Lung (tissue), 11 donors: ENCODE measurements at regions not wholly inside any gene's neighbourhood (a gene's known extent, or its start where the extent isn't known, plus 50 kb on each side); places are given as distances from the start of the nearest gene placed in this dataset.
A peak's percentile ranks its signal among the peaks of the same experiment; 100 is the strongest.

Source experiments
- ATAC-seq: fragments of 200-7000 bp; cut with Tn5 transposase; one replicate; pipeline ENCODE4 v1.9.1; 2020; ENCODE audit warnings: moderate number of reproducible peaks; ENCODE audit not compliant: insufficient read depth, low FRiP score
- DNase-seq, 3 donors: peaks; one replicate each; pipeline ENCODE4 v3.0.0-alpha.2; 2013 to 2017
- H3K27ac ChIP-seq, 2 donors: one replicate each; pipeline ENCODE4 v1.5.1; 2013; ENCODE audit warnings: mild to moderate bottlenecking in 2 of 2, moderate library complexity in 2 of 2, control low read depth in 1 of 2, inconsistent platforms in 1 of 2, low read depth in 1 of 2, low read length in 1 of 2
- H3K27me3 ChIP-seq, 3 donors: one replicate each; pipeline ENCODE4 v1.5.1; 2013; ENCODE audit warnings: low read length in 2 of 3; ENCODE audit not compliant: control insufficient read depth in 3 of 3, insufficient read depth in 3 of 3
- H3K36me3 ChIP-seq, 4 donors: one replicate each; pipeline ENCODE4 v1.5.1; 2013; ENCODE audit warnings: low read length in 4 of 4, mild to moderate bottlenecking in 1 of 4, moderate library complexity in 1 of 4; ENCODE audit not compliant: control insufficient read depth in 4 of 4, insufficient read depth in 4 of 4
- H3K4me1 ChIP-seq, 5 donors: one replicate each; pipeline ENCODE4 v1.5.1; 2013; ENCODE audit warnings: low read length in 5 of 5, mild to moderate bottlenecking in 2 of 5, moderate library complexity in 1 of 5; ENCODE audit not compliant: control insufficient read depth in 5 of 5, insufficient read depth in 5 of 5
- H3K4me3 ChIP-seq: one replicate; pipeline ENCODE4 v1.5.1; 2013; ENCODE audit warnings: mild to moderate bottlenecking, control low read depth, moderate library complexity
- H3K9ac ChIP-seq, 2 donors: one replicate each; pipeline ENCODE4 v1.5.1; 2013; ENCODE audit warnings: low read length in 2 of 2, control low read depth in 1 of 2; ENCODE audit not compliant: insufficient read depth in 1 of 2
- H3K9me3 ChIP-seq, 4 donors: one replicate each; pipeline ENCODE4 v1.5.1; 2013; ENCODE audit warnings: low read length in 3 of 4, mild to moderate bottlenecking in 1 of 4, moderate library complexity in 1 of 4; ENCODE audit not compliant: control insufficient read depth in 4 of 4, insufficient read depth in 3 of 4
- CTCF ChIP-seq: IDR thresholded peaks from 2 replicates; pipeline ENCODE4 v1.5.1; 2012; ENCODE audit warnings: mild to moderate bottlenecking; ENCODE audit errors: control extremely low read depth, extremely low read depth
- WGBS, 2 donors: extraction: QIAGEN DNeasy Blood & Tissue Kit; methylation state at CpG; one replicate each; pipeline ENCODE4 v1.1.7; 2013; 5-methylcytosine and 5-hydroxymethylcytosine counted together
- donor health status: control.
- donor health status: control.
- donor health status: Bipolar disorder and iron deficiency.
- donor health status: healthy.
- donor health status: DM: yes; HTN: yes; CAD: no.

GRCh38 chr16:87231911-87232310 is 85.3 kb downstream of the C16orf95 start:
- Histone ChIP-seq H3K36me3 (no peaks in the 10 kb centered on the region), H3K4me3 (no peak overlapping the region), H3K9me3 (peaks cover 0 to 11% (median 0%) of the 10 kb centered on the region in 4 donors), H3K9ac (no peak overlapping the region), H3K4me1 (peaks cover 0 to 13% (median 0%) of the 10 kb centered on the region in 5 donors), H3K27ac (no peak overlapping the region), H3K27me3 (no peaks in the 10 kb centered on the region)
- TF ChIP-seq CTCF = no peak
- ATAC-seq (no peak), DNase-seq (no peak)
- WGBS, 2 donors = 93 to 95% methylated on average over 1 of the region's 1 CpG

- Histone ChIP-seq H3K4me3 (no peak overlapping the region), H3K27ac (no peak overlapping the region), H3K9me3 (peaks cover 0 to 11% (median 0%) of the 10 kb centered on the region in 4 donors), H3K4me1 (no peaks in the 10 kb centered on the region), H3K9ac (no peak overlapping the region), H3K36me3 (no peaks in the 10 kb centered on the region), H3K27me3 (no peaks in the 10 kb centered on the region)
- peak; percentile 45 to 52 (median 51) for DNase-seq
- no peak for TF ChIP-seq CTCF
- no peak for ATAC-seq
- 52 to 56% methylated on average over 10 of the region's 10 CpGs for WGBS, 2 donors
Measured at GRCh38 chr16:87233928-87234327, 83.3 kb downstream of the C16orf95 start.

DNA sequence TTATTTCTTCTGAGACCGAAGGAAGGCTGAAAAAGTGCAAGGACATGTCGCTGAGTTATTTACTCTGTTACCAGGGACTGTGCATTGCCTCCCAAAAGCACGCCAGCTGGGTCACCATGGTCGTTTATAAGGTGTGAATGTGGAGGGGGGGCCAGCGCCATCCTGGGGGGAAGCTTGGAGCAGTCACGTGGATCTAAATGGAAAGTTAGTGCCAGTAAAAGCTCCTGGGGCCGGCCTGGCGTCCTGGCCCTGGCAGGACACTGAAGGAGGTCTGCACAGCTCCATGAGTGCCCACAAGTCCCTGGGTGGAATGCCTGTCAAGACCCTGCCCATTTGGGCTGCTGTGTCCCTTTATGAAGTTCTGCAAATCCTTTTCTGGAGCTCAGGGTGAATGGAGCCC is 82.6 kb downstream of the C16orf95 start:
- no peak overlapping the region for H3K27ac ChIP-seq

More for the DNA sequence above, 82.6 kb downstream of the C16orf95 start:
- no peak overlapping the region for H3K9ac ChIP-seq
- no peak for ATAC-seq
- H3K27me3 ChIP-seq = no peaks in the 10 kb centered on the region
- no peaks in the 10 kb centered on the region for H3K4me1 ChIP-seq
- TF ChIP-seq CTCF = no peak
- peaks cover 0 to 11% (median 0%) of the 10 kb centered on the region in 4 donors for H3K9me3 ChIP-seq
- DNase-seq = no peak
- no peaks in the 10 kb centered on the region for H3K36me3 ChIP-seq
- WGBS, 2 donors = 54 to 81% methylated on average over 8 of the region's 8 CpGs
- H3K4me3 ChIP-seq = no peak overlapping the region
